Activated CD8-positive, alpha-beta T cell treated with anti-CD3 and anti-CD28 coated beads, Interleukin-2, amount 10 ng/mL, durations not matched to agents 7 days and 5 days (primary cell): ENCODE measurements at regions not wholly inside any gene's neighbourhood (a gene's known extent, or its start where the extent isn't known, plus 50 kb on each side); places are given as distances from the start of the nearest gene placed in this dataset.

Source experiments
- ATAC-seq: fragments of 150-1000 bp; cut with Tn5 transposase; one replicate; pipeline ENCODE4 v1.10.0; 2021; ENCODE audit warnings: moderate library complexity
- CTCF ChIA-PET: fragments of 350-600 bp; sonication (Branson Sonifier 250); formaldehyde crosslinking; loops from one replicate; lab custom pipeline; 2021; ENCODE audit warnings: antibody characterized with exemption; lab: Charles Lee
- POLR2A ChIA-PET: fragments of 350-600 bp; sonication (Branson Sonifier 250); formaldehyde crosslinking; loops from one replicate; lab custom pipeline; 2021; ENCODE audit warnings: antibody characterized with exemption; lab: Charles Lee
- DNase-seq: peaks from one replicate; pipeline ENCODE4 v3.0.0-alpha.2; 2020
- H3K27ac Mint-ChIP-seq: one replicate; pipeline ENCODE4 v1.8.0; 2021; ENCODE audit warnings: mild to moderate bottlenecking, mixed read lengths
- H3K27me3 Mint-ChIP-seq: one replicate; pipeline ENCODE4 v1.8.0; 2021; ENCODE audit warnings: low read depth, mixed read lengths
- H3K36me3 Mint-ChIP-seq: one replicate; pipeline ENCODE4 v1.8.0; 2021; ENCODE audit warnings: low read depth, mixed read lengths
- H3K4me1 Mint-ChIP-seq: one replicate; pipeline ENCODE4 v1.8.0; 2021; ENCODE audit warnings: low read depth, mixed read lengths
- H3K4me3 Mint-ChIP-seq: one replicate; pipeline ENCODE4 v1.8.0; 2021; ENCODE audit warnings: mild to moderate bottlenecking, mixed read lengths
- H3K9me3 Mint-ChIP-seq: one replicate; pipeline ENCODE4 v1.8.0; 2022; ENCODE audit warnings: mixed read lengths; ENCODE audit not compliant: insufficient read depth

DNA sequence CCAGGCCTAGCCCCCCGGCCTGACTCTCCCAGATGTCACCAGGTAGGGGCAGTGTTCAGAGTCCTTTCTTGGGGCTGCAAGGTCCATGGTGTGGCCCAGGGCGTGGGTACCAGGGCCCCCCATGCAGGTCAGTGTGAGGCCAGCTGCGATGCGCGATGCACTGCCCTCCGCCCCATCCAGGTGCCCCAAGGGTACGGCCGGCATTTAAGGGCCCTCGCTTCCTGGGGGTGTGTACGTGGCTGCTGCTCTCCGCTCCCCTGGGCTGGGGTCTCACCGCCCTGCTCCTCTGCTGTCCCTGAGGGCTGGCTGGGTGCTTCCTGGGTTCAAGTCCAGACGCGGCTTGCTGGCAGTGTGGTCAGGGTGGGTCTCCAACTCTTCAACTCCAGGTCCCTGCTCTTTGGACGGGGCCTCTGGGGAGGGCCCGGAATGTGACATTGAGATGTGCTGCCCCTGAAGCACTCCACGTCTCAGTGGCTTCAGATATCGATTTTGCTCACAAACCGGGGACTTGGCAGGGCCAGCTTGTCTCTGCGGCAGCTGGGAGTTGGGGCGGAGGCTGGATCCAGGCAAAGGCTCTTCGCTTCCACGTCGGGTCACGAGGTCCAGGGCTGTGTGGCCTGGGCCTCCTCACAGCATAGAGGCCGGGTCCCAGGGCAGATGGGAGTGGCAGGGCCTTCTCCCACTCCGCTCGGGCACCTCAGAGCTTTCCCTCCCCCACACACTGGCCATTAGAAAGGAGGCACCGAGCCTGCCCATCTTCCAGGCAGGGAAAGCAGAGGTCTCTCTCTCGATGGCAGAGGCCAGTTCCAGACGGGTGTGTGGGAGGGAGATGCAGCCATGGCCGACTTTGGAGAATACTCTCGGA lies 93.2 kb downstream of the UNCX start:
- ChIA-PET POLR2A (no interaction called here), CTCF (no interaction called here)
- no peaks in the 10 kb centered on the region for H3K36me3 Mint-ChIP-seq
- DNase-seq (no peak), ATAC-seq (no peak)
- no peaks in the 10 kb centered on the region for H3K9me3 Mint-ChIP-seq
- peaks cover 6% of the 10 kb centered on the region for H3K27me3 Mint-ChIP-seq
- no peak overlapping the region for H3K27ac Mint-ChIP-seq
- H3K4me1 Mint-ChIP-seq, result no peaks in the 10 kb centered on the region
- no peak overlapping the region for H3K4me3 Mint-ChIP-seq

- DNase-seq, result no peak
- Mint-ChIP-seq H3K36me3 (no peaks in the 10 kb centered on the region), H3K9me3 (no peaks in the 10 kb centered on the region), H3K27me3 (peaks cover 6% of the 10 kb centered on the region), H3K27ac (no peak overlapping the region), H3K4me3 (no peak overlapping the region), H3K4me1 (no peaks in the 10 kb centered on the region)
- ATAC-seq, result no peak
- ChIA-PET POLR2A (no interaction called here), CTCF (no interaction called here)
Measured at GRCh38 chr7:1326511-1326785, 93.8 kb downstream of the UNCX start.

GRCh38 chr7:1329261-1329660 lies 96.6 kb downstream of the UNCX start:
- Mint-ChIP-seq H3K27ac (no peak overlapping the region), H3K27me3 (peaks cover 5% of the 10 kb centered on the region), H3K4me1 (no peaks in the 10 kb centered on the region), H3K36me3 (no peaks in the 10 kb centered on the region), H3K9me3 (no peaks in the 10 kb centered on the region), H3K4me3 (no peak overlapping the region)
- ChIA-PET POLR2A (no interaction called here), CTCF (no interaction called here)
- DNase-seq (no peak), ATAC-seq (no peak)

GRCh38 chr7:1329966-1330800 lies 97.5 kb downstream of the UNCX start:
- H3K27ac Mint-ChIP-seq, result no peak overlapping the region
- POLR2A ChIA-PET, result no interaction called here
- peaks cover 3% of the 10 kb centered on the region for H3K27me3 Mint-ChIP-seq

DNA sequence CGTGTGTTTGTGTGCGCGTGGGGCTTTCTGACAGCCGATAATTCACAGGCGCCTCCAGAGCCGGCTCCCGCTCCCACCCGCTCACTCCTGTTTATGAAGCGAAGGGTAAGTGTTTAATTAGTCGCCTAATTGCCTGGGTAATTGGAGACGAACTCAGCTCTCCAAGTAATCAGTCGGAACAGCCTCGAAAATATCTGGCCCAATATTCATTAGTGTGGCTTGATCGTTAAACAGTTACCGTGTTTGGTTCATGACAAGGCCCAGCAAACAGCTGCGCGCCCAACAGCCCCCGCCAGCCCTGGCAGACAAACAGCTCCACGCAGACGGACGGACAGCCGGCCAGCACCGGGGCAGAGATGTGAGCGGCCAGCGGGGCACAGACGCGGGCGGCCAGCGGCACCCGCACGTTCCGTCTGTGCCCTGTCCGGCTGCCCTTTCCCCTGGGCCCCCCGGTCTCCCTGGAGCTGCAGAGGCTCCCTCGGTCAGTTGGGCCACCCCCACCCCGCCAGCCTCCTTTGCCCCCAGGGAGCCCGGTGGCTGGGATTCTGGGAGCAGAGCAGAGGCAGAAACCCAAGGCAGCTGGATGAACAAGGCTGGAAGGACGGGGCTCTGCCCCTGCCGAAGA lies 98.2 kb downstream of the UNCX start:
- Mint-ChIP-seq H3K4me3 (no peak overlapping the region), H3K9me3 (no peaks in the 10 kb centered on the region), H3K4me1 (no peaks in the 10 kb centered on the region), H3K27ac (no peak overlapping the region), H3K36me3 (no peaks in the 10 kb centered on the region), H3K27me3 (peaks cover 3% of the 10 kb centered on the region)
- ChIA-PET CTCF (no interaction called here), POLR2A (interaction anchor here (0.6 kb wide), 1 partner anchor 109 kb away, joined by 3 read pairs; no protein-coding TSS in a partner anchor)
- ATAC-seq (no peak), DNase-seq (no peak)

More at GRCh38 chr7:1329966-1330800, 97.5 kb downstream of the UNCX start:
- DNase-seq (no peak), ATAC-seq (no peak)
- Mint-ChIP-seq H3K9me3 (no peaks in the 10 kb centered on the region), H3K36me3 (no peaks in the 10 kb centered on the region), H3K4me1 (no peaks in the 10 kb centered on the region), H3K4me3 (no peak overlapping the region)
- CTCF ChIA-PET, result no interaction called here

- ChIA-PET CTCF (no interaction called here), POLR2A (no interaction called here)
- H3K36me3 Mint-ChIP-seq, result peaks cover 3% of the 10 kb centered on the region
- ATAC-seq, result no peak
- peaks cover 7% of the 10 kb centered on the region for H3K9me3 Mint-ChIP-seq
- H3K27ac Mint-ChIP-seq, result no peak overlapping the region
- no peaks in the 10 kb centered on the region for H3K4me1 Mint-ChIP-seq
- H3K4me3 Mint-ChIP-seq, result no peak overlapping the region
- no peak for DNase-seq
- peaks cover 3% of the 10 kb centered on the region for H3K27me3 Mint-ChIP-seq
Measured at GRCh38 chr7:1331561-1332467, 99.1 kb downstream of the UNCX start.

GRCh38 chr7:1336509-1336908 lies 103.8 kb downstream of the UNCX start:
- POLR2A ChIA-PET, result no interaction called here
- Mint-ChIP-seq H3K4me3 (no peak overlapping the region), H3K9me3 (peaks cover 7% of the 10 kb centered on the region), H3K27me3 (peaks cover 5% of the 10 kb centered on the region), H3K27ac (no peak overlapping the region), H3K36me3 (peaks cover 3% of the 10 kb centered on the region), H3K4me1 (no peaks in the 10 kb centered on the region)
- no peak for ATAC-seq
- no peak for DNase-seq
- CTCF ChIA-PET, result no interaction called here

DNA sequence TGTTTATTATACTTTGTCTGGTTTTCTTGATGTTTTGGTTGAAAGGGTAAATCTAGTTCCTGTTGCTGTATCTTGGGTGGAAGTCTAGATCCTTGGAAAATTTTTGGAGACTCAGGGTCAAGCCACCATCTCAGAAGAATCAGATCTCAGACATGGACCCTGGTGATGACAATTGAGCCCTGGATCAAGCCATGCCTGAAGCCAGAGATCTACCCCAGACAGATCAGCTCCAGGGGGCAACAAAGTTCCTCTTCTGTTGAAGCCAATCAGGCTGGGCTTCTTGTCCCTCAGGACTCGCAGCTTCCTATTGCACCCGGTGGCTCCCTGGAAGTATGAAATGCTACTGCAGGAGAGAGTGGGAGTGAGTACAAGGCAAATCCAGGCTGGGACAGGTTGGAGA lies 106.9 kb downstream of the UNCX start:
- peaks cover 3% of the 10 kb centered on the region for H3K36me3 Mint-ChIP-seq
- POLR2A ChIA-PET, result no interaction called here
- no peak for ATAC-seq
- H3K4me1 Mint-ChIP-seq, result no peaks in the 10 kb centered on the region
- peaks cover 2% of the 10 kb centered on the region for H3K27me3 Mint-ChIP-seq
- H3K9me3 Mint-ChIP-seq, result peaks cover 11% of the 10 kb centered on the region
- CTCF ChIA-PET, result no interaction called here
- no peak overlapping the region for H3K4me3 Mint-ChIP-seq
- no peak for DNase-seq
- H3K27ac Mint-ChIP-seq, result no peak overlapping the region

GRCh38 chr7:1340031-1340430 lies 107.4 kb downstream of the UNCX start:
- no peak for ATAC-seq
- H3K4me1 Mint-ChIP-seq, result no peaks in the 10 kb centered on the region

GRCh38 chr7:1340461-1341360 lies 108.0 kb downstream of the UNCX start:
- Mint-ChIP-seq H3K4me3 (no peak overlapping the region), H3K27me3 (peaks cover 2% of the 10 kb centered on the region), H3K36me3 (peaks cover 3% of the 10 kb centered on the region), H3K27ac (no peak overlapping the region), H3K9me3 (peaks cover 11% of the 10 kb centered on the region), H3K4me1 (no peaks in the 10 kb centered on the region)
- DNase-seq, result no peak
- CTCF ChIA-PET, result no interaction called here
- ATAC-seq, result no peak
- POLR2A ChIA-PET, result no interaction called here

More at GRCh38 chr7:1340031-1340430, 107.4 kb downstream of the UNCX start:
- Mint-ChIP-seq H3K4me3 (no peak overlapping the region), H3K27ac (no peak overlapping the region), H3K36me3 (peaks cover 3% of the 10 kb centered on the region), H3K27me3 (peaks cover 2% of the 10 kb centered on the region), H3K9me3 (peaks cover 11% of the 10 kb centered on the region)
- ChIA-PET CTCF (no interaction called here), POLR2A (no interaction called here)
- DNase-seq, result no peak
